Uterus (tissue), 2 donors: ENCODE measurements at regions not wholly inside any gene's neighbourhood (a gene's known extent, or its start where the extent isn't known, plus 50 kb on each side); places are given as distances from the start of the nearest gene placed in this dataset.

ENCODE experiments used
- CTCF ChIP-seq, 4 experiments: fragments of 200-600 bp in 2 of 4; fragments of 450-650 bp in 2 of 4; sonication (generic) in 2 of 4; IDR thresholded peaks; one replicate each; pipeline ENCODE4 v1.5.1; 2016 to 2019; ENCODE audit warnings: antibody characterized with exemption in 4 of 4, mild to moderate bottlenecking in 2 of 4, moderate library complexity in 1 of 4
- POLR2A ChIP-seq, 2 donors: fragments of 450-650 bp; IDR thresholded peaks; one replicate each; pipeline ENCODE4 v1.6.1; 2016; ENCODE audit warnings: antibody characterized with exemption in 2 of 2, mild to moderate bottlenecking in 1 of 2, moderate library complexity in 1 of 2

- TF ChIP-seq CTCF (IDR thresholded peaks at IDR 0.05) (no peak), POLR2A (IDR thresholded peaks at IDR 0.05) (no peak)
Observed at GRCh38 chr7:85764034-85764433, 577.2 kb upstream of the SEMA3D start.
